Esophagus muscularis mucosa (tissue), 4 donors: ENCODE measurements at regions not wholly inside any gene's neighbourhood (a gene's known extent, or its start where the extent isn't known, plus 50 kb on each side); places are given as distances from the start of the nearest gene placed in this dataset.

Experiments used
- EP300 ChIP-seq: sonication (generic); formaldehyde crosslinking; IDR thresholded peaks from one replicate; pipeline ENCODE4 v1.6.1; 2017; ENCODE audit warnings: antibody characterized with exemption
- POLR2A ChIP-seq: fragments of 450-650 bp; IDR thresholded peaks from one replicate; pipeline ENCODE4 v1.6.1; 2017; ENCODE audit warnings: antibody characterized with exemption, moderate library complexity, mild to moderate bottlenecking, low read depth
- TF ChIP-seq, protein P1 (sequence below), 3 experiments: fragments of 200-600 bp in 2 of 3; fragments of 450-650 bp in 1 of 3; sonication (generic) in 2 of 3; IDR thresholded peaks; one replicate each; pipeline ENCODE4 v1.5.1; 2017 to 2019; ENCODE audit warnings: antibody characterized with exemption in 3 of 3, mild to moderate bottlenecking in 2 of 3, moderate library complexity in 1 of 3

DNA sequence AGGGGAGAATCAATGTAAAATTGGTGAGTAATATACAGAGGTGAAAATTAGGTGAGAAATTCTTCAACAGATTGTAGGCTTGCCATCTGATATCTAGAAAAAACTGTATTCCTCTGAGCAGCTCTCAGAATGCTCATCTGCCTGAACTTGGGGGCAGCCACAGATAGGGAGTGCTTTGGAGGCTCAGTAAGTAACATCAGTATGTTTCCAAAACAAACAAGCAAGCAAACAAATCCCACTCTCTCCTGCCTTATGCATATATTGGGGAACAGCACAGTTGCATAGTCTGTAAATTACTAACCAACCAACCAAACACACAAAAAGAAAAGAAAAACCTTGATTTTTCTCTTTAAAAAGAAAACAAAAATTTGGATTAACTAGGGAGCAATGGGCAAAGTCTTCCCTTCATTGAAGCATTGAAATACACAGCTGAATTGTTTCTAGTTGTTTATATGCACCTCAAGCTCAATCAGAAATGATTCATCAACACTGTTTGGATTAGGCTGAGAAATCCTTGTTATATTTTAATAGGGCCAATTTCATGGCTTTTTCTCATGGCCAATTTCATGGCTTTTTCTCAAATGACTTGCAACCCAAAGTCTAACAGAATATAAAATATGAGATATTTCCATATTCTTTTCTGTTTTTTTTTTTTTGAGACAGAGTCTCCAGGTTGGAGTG, 50.1 kb upstream of the DEK start:
- TF ChIP-seq, protein P1, sequence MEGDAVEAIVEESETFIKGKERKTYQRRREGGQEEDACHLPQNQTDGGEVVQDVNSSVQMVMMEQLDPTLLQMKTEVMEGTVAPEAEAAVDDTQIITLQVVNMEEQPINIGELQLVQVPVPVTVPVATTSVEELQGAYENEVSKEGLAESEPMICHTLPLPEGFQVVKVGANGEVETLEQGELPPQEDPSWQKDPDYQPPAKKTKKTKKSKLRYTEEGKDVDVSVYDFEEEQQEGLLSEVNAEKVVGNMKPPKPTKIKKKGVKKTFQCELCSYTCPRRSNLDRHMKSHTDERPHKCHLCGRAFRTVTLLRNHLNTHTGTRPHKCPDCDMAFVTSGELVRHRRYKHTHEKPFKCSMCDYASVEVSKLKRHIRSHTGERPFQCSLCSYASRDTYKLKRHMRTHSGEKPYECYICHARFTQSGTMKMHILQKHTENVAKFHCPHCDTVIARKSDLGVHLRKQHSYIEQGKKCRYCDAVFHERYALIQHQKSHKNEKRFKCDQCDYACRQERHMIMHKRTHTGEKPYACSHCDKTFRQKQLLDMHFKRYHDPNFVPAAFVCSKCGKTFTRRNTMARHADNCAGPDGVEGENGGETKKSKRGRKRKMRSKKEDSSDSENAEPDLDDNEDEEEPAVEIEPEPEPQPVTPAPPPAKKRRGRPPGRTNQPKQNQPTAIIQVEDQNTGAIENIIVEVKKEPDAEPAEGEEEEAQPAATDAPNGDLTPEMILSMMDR (IDR thresholded peaks at IDR 0.05), result no peak
- TF ChIP-seq POLR2A, result no peak
- no peak for TF ChIP-seq EP300
